ENCODE measurements at regions not wholly inside any gene's neighbourhood (a gene's known extent, or its start where the extent isn't known, plus 50 kb on each side); places are given as distances from the start of the nearest gene placed in this dataset.

- no peak for TF ChIP-seq CTCF (conservative IDR thresholded peaks at IDR 0.05)
- no peak for TF ChIP-seq ZFX (IDR thresholded peaks at IDR 0.05)
These were observed 399.2 kb downstream of the LRIG3 start for GRCh38 chr12:58521152-58521551.

Measured in C4-2B (cell line).